Lower leg skin (tissue), 4 donors: ENCODE measurements at regions not wholly inside any gene's neighbourhood (a gene's known extent, or its start where the extent isn't known, plus 50 kb on each side); places are given as distances from the start of the nearest gene placed in this dataset.
A peak's percentile ranks its signal among the peaks of the same experiment; 100 is the strongest.

ENCODE experiments used
- DNase-seq, 2 donors: peaks; one replicate each; pipeline ENCODE4 v3.0.0-alpha.2; 2019; ENCODE audit warnings: low spot score in 2 of 2
- H3K4me3 ChIP-seq: fragments of 200-600 bp; sonication (generic); 2 replicates; pipeline ENCODE4 v1.5.1; 2017; ENCODE audit warnings: mild to moderate bottlenecking, low read depth; ENCODE audit not compliant: poor library complexity, severe bottlenecking
- POLR2A ChIP-seq, 2 donors: fragments of 450-650 bp; IDR thresholded peaks; one replicate each; pipeline ENCODE4 v1.6.1; 2016 to 2017; ENCODE audit warnings: antibody characterized with exemption in 2 of 2, mild to moderate bottlenecking in 1 of 2, moderate library complexity in 1 of 2
- WGBS, 2 donors: methylation state at CpG; one replicate each; pipeline ENCODE4 v1.1.5; 2018; 5-methylcytosine and 5-hydroxymethylcytosine counted together
- intact Hi-C: fragments of 100-400 bp; cut with DNase I; formaldehyde crosslinking; loops from one replicate; pipeline ENCODE4 v1.15.0; 2023; ENCODE audit warnings: low total_unique reads
- TF ChIP-seq, protein P1 (sequence below), 3 donors: fragments of 450-650 bp; IDR thresholded peaks; one replicate each; pipeline ENCODE4 v1.5.1; 2016; ENCODE audit warnings: antibody characterized with exemption in 3 of 3, mild to moderate bottlenecking in 3 of 3, moderate library complexity in 2 of 3

GRCh38 chr10:121332829-121333765, 265.1 kb downstream of the FGFR2 start:
- WGBS, 2 donors = 44 to 58% methylated on average over 5 of the region's 5 CpGs
- peak in 1 of 2 donors; percentile 35 for DNase-seq
- intact Hi-C loops = no loop called here
- TF ChIP-seq POLR2A (IDR thresholded peaks at IDR 0.05) = no peak
- TF ChIP-seq, protein P1, sequence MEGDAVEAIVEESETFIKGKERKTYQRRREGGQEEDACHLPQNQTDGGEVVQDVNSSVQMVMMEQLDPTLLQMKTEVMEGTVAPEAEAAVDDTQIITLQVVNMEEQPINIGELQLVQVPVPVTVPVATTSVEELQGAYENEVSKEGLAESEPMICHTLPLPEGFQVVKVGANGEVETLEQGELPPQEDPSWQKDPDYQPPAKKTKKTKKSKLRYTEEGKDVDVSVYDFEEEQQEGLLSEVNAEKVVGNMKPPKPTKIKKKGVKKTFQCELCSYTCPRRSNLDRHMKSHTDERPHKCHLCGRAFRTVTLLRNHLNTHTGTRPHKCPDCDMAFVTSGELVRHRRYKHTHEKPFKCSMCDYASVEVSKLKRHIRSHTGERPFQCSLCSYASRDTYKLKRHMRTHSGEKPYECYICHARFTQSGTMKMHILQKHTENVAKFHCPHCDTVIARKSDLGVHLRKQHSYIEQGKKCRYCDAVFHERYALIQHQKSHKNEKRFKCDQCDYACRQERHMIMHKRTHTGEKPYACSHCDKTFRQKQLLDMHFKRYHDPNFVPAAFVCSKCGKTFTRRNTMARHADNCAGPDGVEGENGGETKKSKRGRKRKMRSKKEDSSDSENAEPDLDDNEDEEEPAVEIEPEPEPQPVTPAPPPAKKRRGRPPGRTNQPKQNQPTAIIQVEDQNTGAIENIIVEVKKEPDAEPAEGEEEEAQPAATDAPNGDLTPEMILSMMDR (IDR thresholded peaks at IDR 0.05) = no peak
- no peak overlapping the region for H3K4me3 ChIP-seq

GRCh38 chr10:121335386-121335925, 262.8 kb downstream of the FGFR2 start:
- no peak for TF ChIP-seq POLR2A (IDR thresholded peaks at IDR 0.05)
- TF ChIP-seq, protein P1 (IDR thresholded peaks at IDR 0.05) = no peak
- 71 to 73% methylated on average over 7 of the region's 7 CpGs for WGBS, 2 donors
- intact Hi-C loops = no loop called here
- H3K4me3 ChIP-seq = no peak overlapping the region
- DNase-seq = no peak

- no peak overlapping the region for H3K4me3 ChIP-seq
- WGBS, 2 donors = 73 to 74% methylated on average over 5 of the region's 5 CpGs
- intact Hi-C loops = no loop called here
- TF ChIP-seq POLR2A (IDR thresholded peaks at IDR 0.05) = no peak
- TF ChIP-seq, protein P1 (IDR thresholded peaks at IDR 0.05) = no peak
- no peak for DNase-seq
Observed at GRCh38 chr10:121337427-121337826, 260.8 kb downstream of the FGFR2 start.

GRCh38 chr10:121338206-121338980, 259.9 kb downstream of the FGFR2 start:
- DNase-seq = no peak
- H3K4me3 ChIP-seq = no peak overlapping the region
- no peak for TF ChIP-seq POLR2A (IDR thresholded peaks at IDR 0.05)
- TF ChIP-seq, protein P1 (IDR thresholded peaks at IDR 0.05) = no peak
- 79 to 83% methylated on average over 9 of the region's 9 CpGs for WGBS, 2 donors
- intact Hi-C loops = no loop called here

DNA sequence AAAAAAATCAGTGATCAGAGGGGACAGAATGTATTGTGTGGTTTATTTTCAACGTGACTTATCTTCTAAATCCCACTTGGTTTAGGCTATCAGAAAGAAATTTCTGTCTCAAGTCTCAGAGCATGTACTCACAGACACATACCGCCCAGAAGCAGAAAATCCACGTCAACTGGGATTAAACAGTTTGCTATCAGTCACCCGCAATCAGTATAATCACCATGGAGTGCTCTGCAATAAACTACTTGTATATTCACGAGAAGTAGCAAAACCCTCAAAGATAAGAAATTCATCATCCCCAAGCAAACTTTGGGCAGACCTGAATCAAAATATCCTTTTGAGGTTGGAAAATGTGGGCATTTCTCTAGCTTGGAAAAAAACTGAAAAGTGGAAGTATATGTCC, 259.1 kb downstream of the FGFR2 start:
- TF ChIP-seq, protein P1 (IDR thresholded peaks at IDR 0.05) = no peak
- no peak for TF ChIP-seq POLR2A (IDR thresholded peaks at IDR 0.05)
- 60 to 68% methylated on average over 5 of the region's 5 CpGs for WGBS, 2 donors
- no peak for DNase-seq
- H3K4me3 ChIP-seq = no peak overlapping the region
- intact Hi-C loops = no loop called here
